ENCODE measurements at regions not wholly inside any gene's neighbourhood (a gene's known extent, or its start where the extent isn't known, plus 50 kb on each side); places are given as distances from the start of the nearest gene placed in this dataset.

DNA sequence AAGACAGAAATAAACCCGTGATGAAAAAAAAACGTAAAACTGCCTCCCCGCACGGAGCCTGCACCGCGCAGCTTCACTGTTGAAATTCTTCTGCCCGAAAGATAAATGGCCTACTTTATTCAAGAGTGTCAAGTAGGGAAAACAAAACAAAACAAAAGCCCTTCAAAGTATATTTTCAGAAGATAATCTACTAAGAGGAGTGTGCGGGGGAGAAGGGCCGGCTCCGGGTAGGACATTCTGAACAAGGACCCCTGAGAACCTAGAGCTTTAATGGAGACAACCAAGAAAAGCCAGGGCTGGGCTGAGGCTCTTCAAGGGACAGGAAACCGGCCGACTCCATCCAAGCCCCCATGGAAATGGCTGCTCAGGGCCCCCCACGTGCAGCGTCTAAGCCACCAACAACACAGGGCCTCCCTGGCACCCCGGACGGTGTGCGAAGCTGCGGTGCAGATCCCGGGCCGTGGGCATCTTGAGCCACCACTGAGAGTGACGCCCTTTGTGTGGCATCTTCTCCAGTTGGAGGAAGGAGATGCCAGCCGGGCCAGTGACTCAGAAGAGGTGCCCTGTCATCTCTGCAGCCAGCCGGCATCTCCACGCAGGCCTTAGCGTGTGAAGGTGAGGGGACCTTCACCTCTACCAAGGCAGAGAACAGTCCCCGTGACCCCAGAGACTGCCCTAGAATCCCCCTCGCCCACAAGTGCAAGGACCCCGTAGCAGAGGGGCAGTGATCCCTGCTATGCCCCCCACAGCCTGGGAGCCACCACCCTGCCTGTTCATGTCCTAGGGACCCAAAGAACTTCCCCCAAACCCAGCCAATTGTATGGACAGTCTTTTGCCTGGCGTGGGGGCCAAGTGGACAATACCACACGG, 250.8 kb downstream of the C16orf95 start:
- no peak for DNase-seq (ENCODE audit: low read depth in 3 of 3)

DNA sequence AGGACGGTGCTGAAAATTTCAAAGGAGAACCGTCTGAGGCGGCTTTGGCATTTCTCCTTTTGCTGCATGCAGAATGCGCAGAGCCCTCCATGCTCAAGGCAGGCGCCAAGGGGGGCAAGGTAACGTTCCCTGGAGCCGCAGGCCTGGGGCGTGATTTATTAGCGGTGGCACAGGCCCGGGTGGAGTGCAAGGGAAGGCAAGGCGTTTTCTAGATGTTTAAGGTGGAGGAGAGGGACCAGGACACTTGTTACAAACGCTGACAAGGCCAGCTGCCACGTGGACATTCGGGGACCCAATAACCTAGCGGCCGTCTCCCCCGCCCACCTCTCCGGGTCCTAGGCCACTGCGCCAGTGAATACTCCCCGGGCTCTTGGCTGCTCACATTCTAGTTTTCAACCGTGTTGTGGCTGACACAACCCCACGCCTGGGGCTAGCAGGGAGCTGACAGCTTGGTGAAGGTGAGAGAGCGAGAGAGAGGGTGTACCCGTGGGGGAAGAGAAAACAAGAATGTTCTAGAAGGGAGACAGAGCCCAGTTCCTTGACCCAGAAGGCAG, 250.1 kb downstream of the C16orf95 start:
- no peak for DNase-seq (ENCODE audit: low read depth in 3 of 3)

DNA sequence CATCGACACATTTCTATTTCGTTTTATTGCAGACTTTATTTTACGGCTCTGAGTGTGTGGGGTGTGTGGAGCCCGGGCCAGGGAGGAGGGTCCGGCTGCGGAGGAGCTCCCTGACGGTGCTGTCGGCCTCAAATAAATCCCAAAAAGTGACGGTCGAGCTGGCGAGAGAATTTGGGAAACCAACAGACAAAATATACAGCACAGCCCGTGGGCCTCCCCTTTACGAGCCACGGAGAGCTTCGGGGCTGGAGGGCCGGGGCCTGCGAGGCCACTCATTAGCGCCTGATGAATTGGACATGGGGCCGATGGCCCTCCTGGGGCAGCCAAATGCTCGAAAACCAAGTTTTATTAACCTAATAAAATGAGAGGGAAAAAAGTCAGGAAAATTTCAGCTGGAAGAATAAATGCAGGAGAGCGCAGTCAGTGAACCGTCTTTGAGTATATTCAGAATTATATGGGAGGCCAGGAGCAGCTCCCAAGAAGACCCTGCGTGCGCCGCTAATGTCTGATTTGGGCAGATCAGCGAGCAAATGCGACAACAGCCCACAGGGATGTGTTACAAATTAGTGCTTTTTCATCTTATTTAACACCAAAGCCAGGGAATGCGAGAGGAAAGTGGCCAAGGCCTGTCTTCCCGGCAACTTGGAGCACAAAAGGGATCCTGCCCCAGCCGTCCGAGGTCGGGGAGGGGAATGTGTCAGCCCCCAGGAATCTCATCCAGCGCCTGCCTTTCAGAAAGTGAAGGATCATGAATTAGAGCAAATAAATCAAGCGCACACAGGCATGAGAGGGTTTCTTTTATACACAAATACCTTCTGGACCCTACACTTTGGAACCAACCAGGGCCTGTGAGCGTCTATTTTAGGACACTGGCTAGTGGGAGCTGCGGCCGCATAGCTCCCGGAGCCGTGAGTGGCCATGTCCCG, 249.1 kb downstream of the C16orf95 start:
- no peak for DNase-seq (ENCODE audit: low read depth in 3 of 3)

DNA sequence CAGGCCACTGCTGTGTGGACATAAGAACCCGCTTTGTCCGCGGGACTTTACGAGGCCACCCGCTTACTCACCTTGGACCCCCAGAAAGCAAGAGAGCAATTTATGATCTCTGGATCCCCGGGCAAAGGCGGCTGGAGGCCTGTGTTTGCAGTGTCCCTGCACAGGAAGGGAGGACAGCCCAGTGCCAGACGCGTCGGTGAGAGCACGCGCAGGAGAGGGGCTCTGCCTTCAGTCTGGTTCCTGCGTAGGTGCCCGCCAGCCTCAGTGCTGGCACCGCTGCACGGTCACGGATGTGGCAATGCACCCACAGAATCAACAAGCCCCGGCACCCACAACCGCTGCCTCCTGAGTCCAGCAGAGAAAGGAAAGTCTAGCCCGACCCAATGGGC, 248.4 kb downstream of the C16orf95 start:
- DNase-seq (ENCODE audit: low read depth in 3 of 3) = no peak

DNA sequence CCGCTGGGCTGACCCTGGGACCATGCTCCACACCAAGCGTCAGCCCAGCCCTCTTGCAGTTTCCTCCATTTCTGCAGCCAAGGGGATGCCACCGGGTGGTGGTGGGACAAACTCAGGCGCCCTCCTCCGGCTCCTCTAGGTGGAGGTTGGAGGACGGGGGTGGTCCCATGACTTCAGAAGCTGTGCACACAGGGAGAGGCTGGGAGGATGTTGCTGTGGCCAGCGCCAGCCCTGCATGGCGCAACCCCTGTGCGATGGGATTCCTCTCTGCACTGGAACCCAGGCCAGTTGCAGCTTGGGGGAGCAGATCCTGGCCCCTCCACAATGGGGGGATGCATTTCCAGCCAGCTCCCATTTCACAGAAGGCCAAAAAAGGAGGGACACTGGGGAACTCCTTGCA, 246.5 kb downstream of the C16orf95 start:
- no peak for DNase-seq (ENCODE audit: low read depth in 3 of 3)

DNA sequence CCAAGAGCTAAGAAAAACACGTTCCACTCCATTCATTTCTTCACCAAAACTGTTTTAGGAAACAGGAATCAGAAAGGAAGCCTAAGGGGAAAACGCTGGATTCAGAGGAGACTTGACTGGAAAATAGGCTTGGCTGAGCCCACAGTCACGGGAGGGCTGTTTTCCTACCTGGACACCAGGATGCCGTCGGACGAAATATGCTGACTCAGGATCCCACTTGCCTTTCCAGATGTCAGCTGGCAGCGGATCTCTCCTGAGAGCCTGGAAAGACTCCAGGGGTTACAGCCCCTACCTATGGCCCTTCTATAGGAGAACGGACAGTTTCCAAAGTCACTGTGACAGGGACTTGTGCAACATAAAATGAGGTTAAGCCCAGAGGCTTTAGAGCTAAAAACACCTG, 245.1 kb downstream of the C16orf95 start:
- no peak for DNase-seq (ENCODE audit: low read depth in 3 of 3)

DNA sequence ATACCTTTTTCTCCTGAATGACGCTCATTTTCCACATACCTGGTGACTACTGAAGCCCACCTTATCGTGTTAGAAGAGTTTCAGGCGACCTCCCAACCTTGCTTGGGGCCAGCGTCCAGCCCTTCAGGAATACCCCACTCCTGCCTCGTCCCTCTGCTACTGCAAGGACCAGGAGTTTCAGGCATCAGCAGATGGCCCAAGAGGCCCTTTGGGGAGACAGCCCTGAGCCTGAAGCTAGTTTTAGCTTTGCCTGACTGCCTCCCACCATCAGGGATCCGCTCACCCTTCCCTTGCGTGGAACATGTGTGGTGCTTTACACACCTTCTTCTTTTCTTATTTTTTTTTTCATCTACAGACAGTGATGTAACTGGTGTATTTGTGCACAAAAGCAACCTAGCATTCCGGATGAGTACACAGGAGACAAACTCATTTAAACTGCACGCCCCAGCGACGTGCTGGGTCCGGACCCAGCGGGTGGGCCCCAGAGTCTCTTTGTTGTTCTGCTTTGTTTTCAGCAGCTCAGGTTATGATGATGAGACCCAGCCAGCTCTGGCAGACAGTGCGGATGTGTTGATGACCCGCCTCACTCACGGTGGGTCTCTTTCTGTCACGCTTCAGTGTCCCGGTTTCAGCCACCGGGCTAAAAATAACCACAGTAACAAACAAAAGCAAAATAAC, 242.4 kb downstream of the C16orf95 start:
- DNase-seq (ENCODE audit: low read depth in 3 of 3) = no peak

DNA sequence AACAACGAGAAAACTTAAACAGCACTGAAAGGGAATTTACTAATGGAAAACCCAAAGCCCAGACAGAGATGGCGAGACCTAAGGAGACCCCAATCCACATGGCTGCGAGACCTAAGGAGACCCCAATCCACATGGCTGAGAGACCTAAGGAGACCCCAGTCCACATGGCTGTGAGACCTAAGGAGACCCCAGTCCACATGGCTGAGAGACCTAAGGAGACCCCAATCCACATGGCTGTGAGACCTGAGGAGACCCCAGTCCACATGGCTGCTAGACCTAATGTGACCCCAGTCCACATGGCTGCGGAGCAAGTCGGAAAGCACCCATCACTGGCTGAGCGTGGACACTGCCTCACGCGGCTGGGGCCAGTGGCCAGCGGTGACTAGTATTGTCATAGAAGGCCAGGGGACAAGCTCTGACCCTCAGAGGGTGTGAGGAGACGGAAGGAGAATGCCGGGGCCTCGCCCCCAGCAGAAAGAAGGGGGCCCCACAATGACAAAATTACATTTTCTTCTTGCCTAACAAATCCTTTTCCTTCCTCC, 241.8 kb downstream of the C16orf95 start:
- no peak for DNase-seq (ENCODE audit: low read depth in 3 of 3)

DNA sequence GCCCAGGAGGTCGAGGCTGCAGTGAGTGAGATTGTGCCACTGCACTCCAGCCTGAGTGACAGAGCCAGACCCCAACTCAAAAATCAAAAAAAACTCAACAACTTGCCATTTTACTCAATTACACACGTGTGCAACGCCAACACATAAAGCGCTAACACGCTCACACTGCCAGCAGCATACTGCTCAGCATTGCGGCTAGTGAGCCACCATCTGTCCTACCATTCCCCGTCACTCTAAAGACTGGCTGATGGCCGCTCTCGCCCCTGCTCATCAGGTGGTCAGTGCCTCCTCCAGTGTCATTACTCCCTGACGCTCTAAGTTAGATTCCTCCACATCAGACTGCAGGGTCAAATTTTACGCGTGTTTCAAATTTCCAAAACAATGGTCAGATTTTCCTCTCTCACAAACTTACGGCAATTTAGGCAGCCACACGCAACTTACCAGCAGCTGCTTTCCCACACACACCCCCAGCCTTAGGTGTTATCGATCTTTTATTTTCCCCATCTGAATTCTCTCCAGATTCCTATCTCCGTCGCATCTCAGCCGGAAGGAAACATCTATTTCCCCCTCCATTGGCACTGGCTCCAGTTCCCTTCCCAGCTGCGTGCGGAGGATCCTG, 240.8 kb downstream of the C16orf95 start:
- no peak for DNase-seq (ENCODE audit: low read depth in 3 of 3)

DNA sequence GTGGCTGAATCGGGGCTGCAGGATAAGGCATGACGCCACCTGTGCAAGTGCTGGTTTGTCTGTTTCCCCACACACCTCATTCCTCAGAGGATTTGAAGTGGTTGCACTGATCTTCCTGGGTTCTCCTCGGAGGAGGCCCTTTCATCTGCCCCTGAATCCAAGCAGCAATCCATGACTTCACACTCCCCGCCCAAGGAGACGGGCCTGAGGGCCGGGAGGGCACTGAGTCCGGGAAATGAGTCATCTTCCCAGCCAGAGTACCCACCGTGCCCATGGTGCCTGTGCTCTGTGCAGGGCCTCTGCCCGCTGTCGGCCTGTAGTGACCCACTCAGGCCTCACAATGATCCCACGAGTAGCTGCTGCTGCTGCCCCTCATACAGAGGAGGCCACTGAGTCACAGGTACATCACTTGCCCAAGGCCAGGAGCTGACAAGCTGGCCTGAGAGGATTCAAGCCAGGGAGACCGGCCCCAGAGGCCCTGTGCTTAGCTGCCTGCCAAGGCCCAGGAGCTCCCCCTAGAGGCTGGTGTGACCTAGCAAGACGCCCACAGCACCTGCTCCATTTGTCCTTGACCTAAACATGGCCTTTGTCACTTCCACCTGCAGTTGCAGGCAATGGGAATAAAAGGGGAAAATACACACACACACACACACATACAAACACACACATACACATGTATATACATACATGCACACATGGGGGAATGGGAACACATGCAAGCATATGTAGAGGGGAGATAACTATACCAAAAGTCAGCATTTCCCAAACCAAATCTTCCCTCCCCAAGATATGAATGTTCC, 240.0 kb downstream of the C16orf95 start:
- DNase-seq (ENCODE audit: low read depth in 3 of 3) = peak in 1 of 3 experiments; percentile 4

DNA sequence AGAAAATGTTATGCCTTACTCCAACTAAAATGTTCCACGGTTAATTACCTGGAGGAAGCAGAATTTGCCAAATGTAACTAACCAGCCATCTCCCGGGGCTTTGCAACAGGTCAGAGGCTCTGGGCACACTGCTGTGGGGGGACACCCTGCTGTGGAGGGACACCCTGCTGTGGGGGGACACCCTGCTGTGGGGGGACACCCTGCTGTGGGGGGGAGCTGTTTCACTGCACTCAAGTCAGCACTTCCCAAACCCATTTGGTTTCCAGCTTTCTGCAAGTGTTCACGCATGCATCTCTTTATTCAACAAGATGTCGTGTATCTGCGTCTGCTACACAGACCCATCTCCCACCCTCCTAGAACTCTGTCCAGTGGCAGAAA, 239.5 kb downstream of the C16orf95 start:
- DNase-seq (ENCODE audit: low read depth in 3 of 3) = no peak

DNA sequence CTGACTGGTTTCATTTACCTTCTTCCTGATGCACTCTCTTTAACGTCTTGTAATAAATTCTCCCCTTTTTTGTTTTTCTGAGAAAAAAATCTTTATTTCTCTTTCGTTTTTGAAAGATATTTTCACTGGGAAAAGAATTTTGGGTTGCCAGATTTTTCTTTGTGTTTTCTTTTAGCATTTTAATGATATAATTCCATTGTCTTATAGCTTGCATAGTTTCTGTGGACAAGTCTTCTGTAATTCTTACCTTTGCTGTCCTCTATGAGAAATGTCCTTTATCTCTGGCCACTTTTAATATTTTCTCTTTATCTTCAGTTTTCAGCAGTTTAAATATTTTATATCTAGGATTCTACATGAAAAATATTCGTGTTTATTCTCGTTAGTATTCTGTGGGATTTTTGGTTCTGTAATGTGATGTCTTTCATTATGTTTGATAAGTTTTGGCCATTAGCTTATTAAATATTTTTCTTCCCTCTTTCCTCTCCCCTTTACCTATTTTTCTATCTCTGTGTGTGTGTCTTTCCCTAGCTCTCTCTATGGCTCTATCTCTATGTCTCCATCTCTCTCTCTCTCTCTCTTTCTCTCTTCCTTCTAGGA, 236.5 kb downstream of the C16orf95 start:
- DNase-seq (ENCODE audit: low read depth in 3 of 3) = no peak

DNA sequence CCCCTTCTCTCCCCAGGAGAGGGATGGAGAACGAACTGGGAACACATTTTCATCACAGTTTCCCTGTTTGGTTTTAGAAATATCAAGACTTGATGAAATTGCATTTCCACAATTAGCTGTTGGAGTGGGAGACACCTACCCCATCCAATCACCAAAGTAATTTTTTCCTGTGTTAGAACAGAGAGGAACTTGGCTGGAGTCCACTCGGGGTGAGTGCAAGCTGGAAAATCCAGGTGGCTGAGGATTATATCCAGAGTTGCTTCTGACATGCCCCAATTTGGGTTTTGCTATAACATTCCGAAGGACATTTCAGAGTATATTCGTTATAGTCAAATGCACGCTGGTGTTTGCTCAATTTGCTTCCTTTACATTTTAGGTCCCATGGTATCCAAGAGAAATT, 231.8 kb downstream of the C16orf95 start:
- no peak for DNase-seq (ENCODE audit: low read depth in 3 of 3)

DNA sequence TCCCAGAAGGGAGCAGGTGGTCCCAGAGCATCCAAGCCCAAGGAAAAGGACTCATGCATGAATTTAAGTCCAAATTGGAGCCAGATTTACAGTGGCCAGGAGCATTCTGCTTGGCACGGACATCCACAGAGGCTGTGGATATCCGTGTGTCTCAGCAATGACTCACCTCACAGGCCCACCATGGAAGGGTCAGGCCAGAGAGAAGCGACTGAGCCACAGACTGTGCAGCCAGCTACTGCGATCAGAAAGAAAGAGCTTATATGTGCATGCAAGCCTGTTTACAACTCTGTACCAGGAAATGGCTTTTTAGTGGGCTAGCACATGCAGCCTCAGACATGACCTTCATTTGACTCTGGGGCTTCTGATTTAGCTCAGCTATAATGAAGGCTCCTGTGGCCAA, 231.0 kb downstream of the C16orf95 start:
- no peak for DNase-seq (ENCODE audit: low read depth in 3 of 3)

DNA sequence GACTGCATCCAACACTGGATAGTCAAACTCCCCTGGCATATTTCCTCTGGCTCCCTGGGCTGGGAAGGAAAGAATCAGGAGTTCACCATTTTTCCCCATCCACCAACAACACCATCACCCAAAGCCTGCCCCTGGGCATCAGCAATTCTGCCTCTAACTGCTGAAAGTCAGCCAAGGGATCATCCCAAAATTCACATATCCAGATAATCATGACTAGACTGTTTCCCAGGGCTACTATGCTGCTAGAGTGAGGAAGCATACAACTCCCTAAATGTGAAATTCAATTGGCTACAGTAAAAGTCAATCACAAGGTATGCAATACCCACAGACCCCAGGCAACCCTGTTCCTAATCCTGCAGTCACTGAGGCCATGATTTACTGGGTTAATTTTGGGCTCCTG, 230.6 kb downstream of the C16orf95 start:
- DNase-seq (ENCODE audit: low read depth in 3 of 3) = no peak

DNA sequence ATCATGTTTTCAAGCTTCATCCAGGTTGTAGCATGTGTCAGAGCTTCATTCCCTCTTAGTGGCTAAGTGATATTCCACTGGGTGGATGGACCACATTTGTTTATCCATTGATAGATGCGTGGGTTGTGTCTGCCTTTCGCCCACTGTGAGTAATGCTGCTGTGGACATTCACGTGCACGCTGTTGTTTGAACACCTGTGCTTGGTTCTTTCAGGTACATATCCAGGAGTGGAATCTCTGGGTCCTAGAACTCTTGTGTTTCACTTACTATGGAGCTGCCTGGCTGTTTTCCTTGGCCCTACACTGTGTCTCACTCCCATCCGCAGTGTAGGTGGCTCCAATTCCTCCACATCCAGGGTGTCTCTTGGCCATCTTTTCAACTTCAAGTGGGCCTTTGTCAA, 224.2 kb downstream of the C16orf95 start:
- DNase-seq (ENCODE audit: low read depth in 3 of 3) = no peak

DNA sequence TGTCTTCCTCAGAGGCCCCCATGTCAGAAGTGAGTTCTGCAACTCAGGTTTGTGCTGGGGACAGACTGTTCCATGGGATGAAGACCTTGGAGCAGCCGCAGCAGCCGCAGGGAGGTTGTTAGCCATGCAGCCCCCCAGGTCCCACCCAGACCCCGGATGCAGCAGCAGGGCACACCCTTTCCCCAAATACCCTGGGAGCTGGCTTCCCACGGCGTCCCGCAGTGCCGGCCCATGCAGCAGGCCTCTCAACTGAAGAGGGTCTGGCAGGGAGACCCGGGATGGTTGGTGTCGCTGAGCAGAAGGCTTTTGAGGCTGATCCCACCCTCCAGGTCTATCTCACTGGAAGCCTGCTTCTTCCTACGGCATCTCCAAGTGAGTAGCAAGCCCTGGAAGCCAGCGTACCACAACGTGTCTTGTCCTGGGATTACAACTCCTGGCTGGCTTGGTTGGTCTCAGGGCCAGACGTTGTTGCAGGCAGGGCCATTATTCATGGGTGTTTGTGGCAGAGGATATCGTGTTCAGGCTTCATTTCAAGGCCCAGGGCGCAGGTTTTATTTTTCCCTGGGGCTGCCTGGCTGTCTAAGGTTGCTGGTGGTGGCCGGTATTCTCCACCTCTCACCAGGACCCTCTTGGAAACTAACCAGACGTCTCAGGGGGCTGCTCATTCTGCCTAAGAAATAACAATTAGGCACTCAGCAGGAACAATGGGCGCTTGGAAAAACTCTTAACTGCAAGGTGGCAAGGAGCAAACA, 223.2 kb downstream of the C16orf95 start:
- no peak for DNase-seq (ENCODE audit: low read depth in 3 of 3)

DNA sequence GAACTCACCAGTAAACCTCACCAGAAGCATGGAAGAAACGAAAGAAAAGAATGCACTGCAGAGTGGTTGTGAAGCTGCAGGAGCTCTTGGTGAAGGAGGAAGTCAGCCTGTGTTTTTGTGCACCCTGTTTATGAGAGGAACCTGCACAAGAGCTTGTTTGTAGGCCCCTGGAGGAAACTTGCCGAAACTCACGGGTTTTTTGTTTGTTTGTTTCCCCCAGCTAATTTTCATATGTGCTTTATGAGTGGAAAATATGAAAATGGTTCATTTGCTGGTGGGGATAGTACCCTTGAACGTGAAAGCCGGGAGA, 222.7 kb downstream of the C16orf95 start:
- DNase-seq (ENCODE audit: low read depth in 3 of 3) = no peak

DNA sequence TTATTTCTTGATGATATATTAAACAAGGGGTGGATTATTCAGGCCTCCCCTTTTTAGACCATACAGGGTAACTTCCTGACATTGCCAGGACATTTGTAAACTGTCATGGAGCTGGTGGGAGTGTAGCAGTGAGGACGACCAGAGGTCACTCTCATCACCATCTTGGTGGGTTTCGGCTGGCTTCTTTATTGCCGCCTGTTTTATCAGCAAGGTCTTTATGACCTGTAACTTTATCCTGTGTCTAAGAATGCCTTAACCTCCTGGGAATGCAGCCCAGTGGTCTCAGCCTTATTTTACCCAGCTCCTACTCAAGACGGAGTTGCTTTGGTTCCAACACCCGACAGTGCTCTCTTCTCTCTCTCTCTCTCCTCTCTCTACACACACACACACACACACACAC, 221.9 kb downstream of the C16orf95 start:
- no peak for DNase-seq (ENCODE audit: low read depth in 3 of 3)

Data from stimulated activated CD4-positive, alpha-beta T cell treated with anti-CD3 and anti-CD28 coated beads, TNF-alpha, amount 100 ng/mL, for 4 hours (primary cell).